Gastrocnemius medialis (tissue), 4 donors: ENCODE measurements at regions not wholly inside any gene's neighbourhood (a gene's known extent, or its start where the extent isn't known, plus 50 kb on each side); places are given as distances from the start of the nearest gene placed in this dataset.

Experiments used
- CTCF ChIP-seq, 5 experiments: fragments of 450-650 bp in 3 of 5; fragments of 200-600 bp in 2 of 5; sonication (generic) in 2 of 5; IDR thresholded peaks in 4 of 5; conservative IDR thresholded peaks in 1 of 5; 1 replicate in 4 of 5; 2 replicates in 1 of 5; pipeline ENCODE4 v1.5.1; 2016 to 2019; ENCODE audit warnings: antibody characterized with exemption in 5 of 5, mild to moderate bottlenecking in 3 of 5, moderate library complexity in 3 of 5
- POLR2A ChIP-seq, 2 donors: fragments of 450-650 bp; IDR thresholded peaks; one replicate each; pipeline ENCODE4 v1.6.1; 2017; ENCODE audit warnings: antibody characterized with exemption in 2 of 2, mild to moderate bottlenecking in 2 of 2, moderate library complexity in 2 of 2

GRCh38 chr4:144845411-144845810 lies 199.5 kb downstream of the HHIP start:
- TF ChIP-seq POLR2A (IDR thresholded peaks at IDR 0.05) (no peak), CTCF (IDR thresholded peaks at IDR 0.05 in 4 of 5, conservative IDR thresholded peaks at IDR 0.05 in 1 of 5) (no peak)
